ENCODE measurements at regions not wholly inside any gene's neighbourhood (a gene's known extent, or its start where the extent isn't known, plus 50 kb on each side); places are given as distances from the start of the nearest gene placed in this dataset.

- DNase-seq: no peak
Observed at GRCh38 chr4:169807934-169808509, 50.3 kb upstream of the HPF1 start.

Data from NCI-H510A (cell line).